Activated CD4-positive, alpha-beta T cell treated with anti-CD3 and anti-CD28 coated beads for 36 hours (primary cell): ENCODE measurements at regions not wholly inside any gene's neighbourhood (a gene's known extent, or its start where the extent isn't known, plus 50 kb on each side); places are given as distances from the start of the nearest gene placed in this dataset.

Source experiments
- ATAC-seq: fragments of 200-7000 bp; cut with Tn5 transposase; one replicate; pipeline ENCODE4 v1.10.0; 2021; ENCODE audit warnings: mild to moderate bottlenecking, moderate library complexity
- CTCF ChIA-PET: fragments of 350-600 bp; sonication (Branson Sonifier 250); formaldehyde crosslinking; loops from one replicate; lab custom pipeline; 2021; ENCODE audit warnings: antibody characterized with exemption; lab: Charles Lee
- POLR2A ChIA-PET: fragments of 350-600 bp; sonication (Branson Sonifier 250); formaldehyde crosslinking; loops from one replicate; lab custom pipeline; 2021; ENCODE audit warnings: antibody characterized with exemption, inconsistent platforms; lab: Charles Lee
- DNase-seq: peaks from one replicate; pipeline ENCODE4 v3.0.0-alpha.2; 2020
- H3K27ac Mint-ChIP-seq: one replicate; pipeline ENCODE4 v1.8.0; 2021; ENCODE audit warnings: mixed read lengths
- H3K27me3 Mint-ChIP-seq: one replicate; pipeline ENCODE4 v1.8.0; 2021; ENCODE audit warnings: mixed read lengths
- H3K36me3 Mint-ChIP-seq: one replicate; pipeline ENCODE4 v1.8.0; 2021; ENCODE audit warnings: low read depth, mixed read lengths
- H3K4me1 Mint-ChIP-seq: one replicate; pipeline ENCODE4 v1.8.0; 2021; ENCODE audit warnings: mixed read lengths
- H3K4me3 Mint-ChIP-seq: one replicate; pipeline ENCODE4 v1.8.0; 2021; ENCODE audit warnings: mild to moderate bottlenecking, moderate library complexity, mixed read lengths
- H3K9me3 Mint-ChIP-seq: one replicate; pipeline ENCODE4 v1.8.0; 2021; ENCODE audit warnings: low read depth, mixed read lengths
- intact Hi-C, 2 experiments: fragments of 100-400 bp; cut with DNase I in 1 of 2; cut with micrococcal nuclease in 1 of 2; formaldehyde crosslinking; loops; one replicate each; pipeline versions ENCODE4 v1.14.2 to v1.15.1; 2022 to 2024; cut with DNase I, micrococcal nuclease

DNA sequence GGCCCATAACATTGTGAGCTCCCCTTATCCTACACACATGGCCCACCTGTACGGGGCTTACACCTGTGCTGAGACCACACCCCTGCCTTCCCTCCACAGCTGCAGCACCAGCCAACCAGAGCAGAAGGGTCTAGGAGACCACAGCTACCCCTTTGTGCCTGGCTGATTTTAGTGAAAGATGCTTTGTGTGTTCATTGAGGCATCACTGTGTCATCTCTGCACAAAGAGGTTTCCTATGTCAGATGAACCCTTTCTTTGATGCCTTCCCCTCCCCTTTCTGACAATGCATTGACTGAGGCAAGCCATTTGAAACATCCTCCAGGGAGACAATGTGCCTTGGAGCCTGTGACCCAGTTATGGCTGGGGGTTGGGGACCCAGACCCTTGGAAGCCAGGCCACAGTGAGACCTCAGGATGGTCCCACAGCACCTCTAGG is 54.9 kb upstream of the SLC7A14 start:
- ATAC-seq (no peak), DNase-seq (no peak)
- Mint-ChIP-seq H3K4me3 (no peak overlapping the region), H3K27ac (no peak overlapping the region), H3K27me3 (peaks cover 4% of the 10 kb centered on the region), H3K36me3 (no peaks in the 10 kb centered on the region), H3K9me3 (peaks cover 1% of the 10 kb centered on the region), H3K4me1 (no peaks in the 10 kb centered on the region)
- intact Hi-C loops = no loop called here
- ChIA-PET POLR2A (no interaction called here), CTCF (no interaction called here)

DNA sequence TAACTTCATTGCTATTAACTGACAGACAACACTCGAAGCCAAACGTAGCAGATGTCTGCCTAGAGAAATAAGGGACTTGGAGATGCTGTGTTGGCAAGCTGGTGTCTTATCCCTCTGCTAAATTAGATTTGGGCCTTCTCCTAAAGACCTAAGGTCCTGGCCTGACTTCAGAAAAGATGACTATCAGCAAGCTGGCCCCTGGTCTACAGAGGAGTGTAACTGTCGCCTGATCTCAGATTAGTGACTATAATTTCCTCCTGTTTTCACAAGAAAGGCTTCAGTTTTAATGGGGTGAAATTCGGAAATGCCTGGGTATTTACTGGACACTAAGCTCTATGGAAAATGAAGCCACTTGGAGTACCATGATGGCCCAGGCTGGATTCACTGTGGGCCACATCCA is 53.1 kb upstream of the SLC7A14 start:
- peaks cover 10% of the 10 kb centered on the region for H3K27me3 Mint-ChIP-seq
- H3K36me3 Mint-ChIP-seq = no peaks in the 10 kb centered on the region
- H3K27ac Mint-ChIP-seq = no peak overlapping the region
- no peak for ATAC-seq
- CTCF ChIA-PET = no interaction called here
- intact Hi-C loops = no loop called here
- no peak overlapping the region for H3K4me3 Mint-ChIP-seq
- H3K9me3 Mint-ChIP-seq = no peaks in the 10 kb centered on the region
- DNase-seq = no peak
- no peaks in the 10 kb centered on the region for H3K4me1 Mint-ChIP-seq
- POLR2A ChIA-PET = no interaction called here

DNA sequence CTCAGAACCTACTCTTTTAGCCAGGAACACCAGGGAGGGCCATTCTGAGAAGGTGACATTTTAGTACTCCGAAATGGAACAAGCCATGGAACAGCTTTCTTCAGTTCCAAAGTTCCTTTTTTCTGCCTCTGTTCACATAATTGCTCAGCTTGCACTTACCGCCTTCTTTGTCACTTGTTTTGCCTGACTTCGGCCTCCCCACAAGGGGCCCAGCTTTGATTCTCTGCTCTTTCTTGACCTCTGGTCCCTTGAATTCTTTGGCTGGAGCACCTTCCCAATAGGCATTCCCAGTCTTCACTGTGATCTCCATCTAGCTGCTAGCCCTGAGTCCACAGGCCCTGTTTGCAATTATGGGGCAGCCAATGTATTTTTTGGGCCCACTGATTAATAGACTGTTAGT is 51.4 kb upstream of the SLC7A14 start:
- Mint-ChIP-seq H3K36me3 (no peaks in the 10 kb centered on the region), H3K27me3 (peaks cover 13% of the 10 kb centered on the region), H3K9me3 (no peaks in the 10 kb centered on the region), H3K4me1 (peaks cover 2% of the 10 kb centered on the region), H3K4me3 (no peak overlapping the region), H3K27ac (no peak overlapping the region)
- intact Hi-C loops = no loop called here
- ATAC-seq (no peak), DNase-seq (no peak)
- POLR2A ChIA-PET = no interaction called here
- CTCF ChIA-PET = interaction anchor here (0.7 kb wide), 1 partner anchor 1272 kb away, joined by 3 read pairs; no protein-coding TSS in a partner anchor

DNA sequence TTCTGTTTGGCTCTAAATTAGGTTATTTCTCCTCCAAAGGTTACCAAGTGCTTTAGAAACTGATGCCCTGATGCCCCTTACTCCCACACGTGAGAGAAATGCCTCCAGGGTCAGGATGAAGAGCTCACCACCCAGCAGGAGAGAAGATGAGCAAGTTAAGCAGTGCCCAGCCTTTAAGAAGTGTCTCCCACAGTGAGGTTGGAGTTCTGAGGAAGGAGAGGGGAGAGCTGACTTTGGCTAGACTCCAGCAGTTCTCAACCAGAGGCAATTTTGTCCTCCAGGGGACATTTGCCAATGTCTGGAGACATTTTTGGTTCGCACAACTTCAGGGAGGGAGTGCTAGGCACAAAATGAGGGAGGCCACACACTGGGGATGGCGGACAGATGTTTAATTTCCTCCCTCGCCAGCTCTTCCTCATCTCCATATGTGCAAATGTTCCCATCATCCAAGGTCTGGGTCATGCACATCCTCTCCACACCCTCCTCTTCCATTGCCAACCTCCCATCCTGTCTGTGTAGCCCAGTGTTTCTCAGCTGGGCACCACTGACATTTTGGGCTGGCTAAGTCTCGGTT is 50.6 kb upstream of the SLC7A14 start:
- Mint-ChIP-seq H3K4me3 (no peak overlapping the region), H3K9me3 (no peaks in the 10 kb centered on the region), H3K4me1 (peaks cover 2% of the 10 kb centered on the region), H3K27ac (no peak overlapping the region), H3K36me3 (no peaks in the 10 kb centered on the region), H3K27me3 (peaks cover 13% of the 10 kb centered on the region)
- ChIA-PET CTCF (interaction anchor here (0.6 kb wide), 2 partner anchors 33 to 564 kb away, joined by 3 read pairs; no protein-coding TSS in a partner anchor), POLR2A (no interaction called here)
- ATAC-seq (no peak), DNase-seq (no peak)
- intact Hi-C loops = no loop called here
